Eye (tissue), 1 donor: ENCODE measurements at regions not wholly inside any gene's neighbourhood (a gene's known extent, or its start where the extent isn't known, plus 50 kb on each side); places are given as distances from the start of the nearest gene placed in this dataset.
A peak's percentile ranks its signal among the peaks of the same experiment; 100 is the strongest.

Experiments used
- DNase-seq: peaks from one replicate; pipeline ENCODE4 v3.0.0-alpha.2; 2015

- DNase-seq = no peak
These were observed 154.6 kb upstream of the MYL2 start for GRCh38 chr12:111074965-111075364.

DNA sequence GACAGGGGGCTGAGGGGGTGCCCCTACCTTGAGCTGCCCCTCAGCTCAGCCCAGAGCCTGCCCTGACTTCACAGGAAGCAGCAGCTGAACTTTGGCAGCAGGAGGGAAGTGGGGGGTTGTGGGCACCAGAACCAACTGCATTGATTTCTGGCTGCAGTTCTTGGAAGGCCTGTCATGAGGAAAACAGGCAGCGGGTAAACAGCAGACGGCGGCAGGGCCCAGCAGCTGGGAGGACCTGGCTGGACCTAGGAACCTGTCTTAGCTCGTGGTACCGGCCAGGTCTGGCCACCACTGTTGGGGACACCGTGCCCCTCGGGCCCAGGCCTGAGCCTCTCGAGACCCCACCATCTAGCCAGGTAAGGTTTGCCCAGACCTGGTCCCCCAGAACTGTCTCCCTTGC lies 154.2 kb upstream of the MYL2 start:
- DNase-seq = no peak

DNA sequence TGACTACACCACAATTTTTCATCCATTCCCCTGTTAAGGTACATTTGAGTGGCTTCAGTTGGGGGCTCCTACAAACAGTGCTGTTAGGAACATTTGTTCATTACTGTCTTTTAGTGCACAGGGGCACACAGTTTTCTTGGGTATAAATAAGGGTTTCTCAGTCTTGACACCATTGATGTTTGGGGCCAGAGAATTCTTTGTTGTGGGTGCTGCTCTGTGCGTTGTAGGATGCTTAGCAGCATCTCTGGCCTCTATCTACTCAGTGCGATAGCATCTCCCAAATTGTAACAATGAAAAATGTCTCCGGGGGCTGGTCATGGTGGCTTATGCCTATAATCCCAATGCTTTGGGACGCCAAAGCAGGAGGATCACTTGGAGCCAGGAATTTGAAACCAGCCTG lies 153.0 kb upstream of the MYL2 start:
- DNase-seq = no peak

DNA sequence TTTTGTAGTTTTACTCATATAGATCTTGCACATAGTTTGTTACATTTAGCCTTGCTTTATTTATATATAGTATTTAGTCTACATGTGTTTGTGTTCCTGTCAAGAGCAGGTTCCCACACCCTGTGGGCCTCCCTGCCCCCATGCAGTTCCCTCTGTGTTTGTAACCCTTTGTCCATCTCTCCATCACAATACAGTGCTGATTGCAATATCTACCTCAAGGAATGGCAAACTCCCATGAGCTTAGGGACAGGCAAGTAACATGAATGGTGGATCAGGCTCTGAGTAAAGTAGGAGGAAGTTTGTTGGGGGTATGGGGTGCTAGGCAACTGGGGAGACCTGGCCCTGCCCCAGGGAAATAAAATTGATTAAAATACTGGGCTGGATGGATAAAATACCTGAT lies 151.9 kb upstream of the MYL2 start:
- no peak for DNase-seq

- DNase-seq = no peak
These were observed 149.5 kb upstream of the MYL2 start for GRCh38 chr12:111069886-111070285.

- peak; percentile 57 for DNase-seq
These were observed 147.9 kb upstream of the MYL2 start for GRCh38 chr12:111068290-111068689.

- DNase-seq = no peak
These were observed 147.1 kb upstream of the MYL2 start for GRCh38 chr12:111067498-111067897.

DNA sequence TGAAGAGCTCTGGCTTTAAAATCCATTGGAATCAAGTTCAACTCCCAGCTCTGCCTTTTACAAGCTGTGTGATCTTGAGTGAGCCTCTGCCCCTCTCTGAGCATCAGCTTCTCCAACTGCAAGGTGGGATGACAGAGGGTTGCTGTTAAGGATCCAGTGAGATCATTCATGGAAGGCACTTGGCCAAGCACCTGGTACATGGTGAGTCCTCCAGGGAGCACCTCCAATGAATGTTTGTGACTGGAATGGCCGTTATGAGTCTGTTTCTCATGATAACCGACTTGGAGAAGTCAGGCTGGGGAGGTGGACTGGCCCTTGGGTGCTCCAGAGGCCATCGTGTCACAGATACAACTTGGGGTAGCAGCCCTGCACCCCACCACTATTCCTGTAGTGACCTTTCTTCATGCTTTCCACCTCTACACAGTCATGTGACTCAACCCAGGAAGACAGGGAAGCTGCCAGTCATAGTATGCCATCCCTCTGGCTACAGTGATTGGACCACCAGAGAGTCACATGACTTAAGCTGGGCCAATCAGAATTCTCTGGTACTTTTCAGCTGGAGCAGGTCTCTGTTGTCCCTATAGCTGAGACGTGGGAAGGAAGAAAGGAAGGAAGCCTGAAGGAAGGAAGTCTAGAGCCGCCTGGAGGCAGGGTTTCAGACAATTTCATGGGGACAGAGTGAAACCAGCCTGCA lies 146.5 kb upstream of the MYL2 start:
- DNase-seq = no peak

DNA sequence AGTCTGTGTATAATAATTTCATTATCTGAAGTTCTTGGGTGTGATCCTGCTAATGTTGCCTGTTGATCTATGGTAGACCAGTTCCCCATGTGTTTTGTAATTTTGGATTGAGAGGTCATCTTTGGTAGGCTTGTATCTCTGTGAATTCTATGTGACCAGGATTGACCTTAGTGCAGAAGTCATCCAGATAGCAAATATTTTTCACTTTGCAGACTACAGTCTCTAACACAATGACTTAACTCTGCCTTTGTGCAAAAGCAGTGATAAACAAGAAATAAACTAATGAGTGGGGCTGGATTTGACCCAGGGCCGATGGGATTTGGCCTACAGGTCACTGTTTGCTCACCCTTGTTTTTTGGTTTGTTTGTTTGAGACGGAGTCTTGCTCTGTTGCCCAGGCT lies 144.6 kb upstream of the MYL2 start:
- DNase-seq = no peak

DNA sequence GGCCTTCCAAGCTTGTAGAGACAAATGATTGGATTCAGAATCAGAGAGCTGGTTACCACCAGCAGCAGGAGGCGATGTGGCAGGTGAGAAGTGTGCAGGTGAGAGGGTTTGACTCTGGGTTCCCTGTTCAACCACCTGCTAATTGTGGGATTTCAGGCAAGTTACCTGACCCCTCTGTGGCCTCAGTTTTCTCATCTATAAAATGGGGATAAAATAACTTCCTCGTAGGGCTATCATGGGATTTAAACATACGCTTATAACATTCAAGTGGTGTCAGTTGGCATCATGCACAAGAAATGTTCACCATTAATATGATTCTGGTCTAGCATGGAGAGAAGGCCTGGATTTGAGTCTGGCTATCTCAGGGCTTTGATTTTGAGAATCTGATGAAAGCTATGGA lies 143.8 kb upstream of the MYL2 start:
- no peak for DNase-seq

DNA sequence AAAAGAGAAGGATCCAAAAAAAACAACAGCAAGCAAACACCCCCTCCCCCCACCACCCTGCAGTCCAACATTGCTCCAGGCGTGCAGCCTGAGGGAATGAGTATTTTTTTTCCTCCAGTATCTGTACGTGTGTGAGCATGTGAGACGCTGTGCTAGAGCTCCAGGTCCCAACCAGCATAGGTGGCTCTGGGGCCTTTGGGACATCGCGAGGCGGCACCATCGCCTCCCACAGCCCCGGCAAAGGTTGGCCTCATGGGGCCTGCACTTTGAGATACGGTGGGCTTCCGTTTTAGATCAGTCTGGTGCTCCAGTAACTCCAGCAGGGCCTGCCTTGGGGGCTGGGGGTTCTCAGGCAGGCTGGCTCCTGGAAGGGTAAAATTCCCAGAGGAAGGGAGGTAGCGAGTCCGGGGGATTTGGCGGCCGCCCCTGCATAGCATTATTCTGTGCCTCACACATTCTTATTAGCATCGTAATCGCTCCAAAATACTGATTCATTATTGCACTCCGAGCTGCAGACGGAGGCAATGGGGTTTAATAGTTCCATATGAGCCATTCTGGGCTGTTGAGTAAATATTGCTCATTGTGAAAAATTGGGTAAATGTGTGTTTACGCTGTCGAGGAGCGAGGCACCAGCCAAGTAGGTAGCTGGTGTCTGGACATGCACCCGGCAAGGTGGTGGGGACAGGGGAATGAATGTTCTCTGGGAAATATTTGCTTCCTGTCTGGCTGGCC lies 143.1 kb upstream of the MYL2 start:
- no peak for DNase-seq

GRCh38 chr12:111057701-111058425 lies 137.5 kb upstream of the MYL2 start:
- peak; percentile 66 for DNase-seq

DNA sequence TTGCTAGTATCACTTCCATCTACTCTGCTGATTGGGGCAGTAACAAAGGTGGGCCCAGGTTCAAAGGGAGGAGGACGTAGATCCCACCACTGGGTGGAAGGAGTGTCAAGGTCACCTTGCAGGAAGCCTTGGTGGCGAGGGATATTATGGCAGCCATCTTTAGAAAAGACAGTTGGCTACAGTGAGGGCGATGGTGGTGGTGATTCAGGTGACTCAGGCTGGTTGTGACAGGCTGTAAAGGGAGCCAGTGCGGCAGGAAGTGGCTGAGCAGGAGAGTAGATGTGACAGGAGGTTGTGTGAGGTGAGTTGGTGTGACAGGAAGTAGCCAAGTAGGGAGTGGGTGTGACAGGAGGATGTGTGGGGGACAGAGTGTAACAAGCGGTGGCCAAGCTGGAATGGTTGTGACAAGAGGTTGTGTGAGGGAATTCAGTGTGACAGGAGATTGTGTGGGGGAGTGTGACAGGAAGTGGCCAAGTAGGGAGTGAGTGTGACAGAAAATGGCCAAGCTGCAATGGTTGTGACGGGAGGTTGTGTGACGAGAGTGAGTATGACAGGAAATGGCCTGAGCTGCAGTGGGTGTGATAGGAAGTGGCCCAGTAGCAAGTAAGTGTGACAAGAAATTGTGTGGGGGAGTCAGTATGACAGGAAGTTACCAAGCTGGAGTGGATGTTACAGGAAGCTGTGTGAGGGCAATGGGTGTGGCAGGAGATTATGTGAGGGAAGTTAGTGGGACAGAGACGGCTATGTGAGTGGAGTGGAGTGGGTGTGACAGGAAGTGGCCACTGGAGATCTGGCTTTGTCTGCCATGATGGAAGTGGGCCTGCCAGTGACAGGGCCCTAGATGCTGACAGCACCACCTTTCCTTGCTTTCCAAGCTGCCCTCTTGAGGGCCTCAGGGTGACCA lies 136.5 kb upstream of the MYL2 start:
- no peak for DNase-seq

DNA sequence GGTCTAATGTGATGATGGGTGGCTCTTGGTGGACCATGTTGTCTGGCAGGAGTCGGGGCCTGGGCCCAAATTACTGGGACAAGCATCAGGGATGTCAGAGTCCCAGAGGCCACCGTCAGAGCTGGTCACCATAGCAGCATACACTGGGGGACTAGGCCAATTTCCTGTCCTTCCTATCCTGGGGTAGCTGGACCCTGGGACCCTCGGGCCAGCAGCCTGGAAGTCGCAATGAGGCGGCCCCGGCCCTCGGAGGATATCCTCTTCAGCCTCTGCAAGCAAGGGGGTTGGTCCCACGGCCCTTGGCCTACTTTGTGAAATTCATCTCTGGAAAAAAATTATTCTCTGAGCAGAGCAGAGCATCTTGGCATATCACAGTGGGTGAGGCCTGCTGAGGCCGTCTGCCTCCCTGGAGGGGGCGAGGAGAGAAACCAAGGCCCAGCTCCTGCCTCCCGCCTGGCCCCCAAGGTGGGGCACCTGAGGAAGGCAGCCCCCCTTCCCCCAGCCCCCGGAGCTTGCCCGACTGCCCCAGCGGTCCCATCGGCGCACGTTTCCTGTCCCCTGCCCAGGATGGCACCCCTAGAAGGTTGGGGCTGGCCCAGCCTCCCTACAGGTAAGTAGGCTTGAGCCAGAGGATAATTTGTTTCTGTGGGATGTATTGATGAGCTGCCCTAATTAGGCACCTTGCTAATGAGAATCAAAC lies 135.0 kb upstream of the MYL2 start:
- DNase-seq = no peak

DNA sequence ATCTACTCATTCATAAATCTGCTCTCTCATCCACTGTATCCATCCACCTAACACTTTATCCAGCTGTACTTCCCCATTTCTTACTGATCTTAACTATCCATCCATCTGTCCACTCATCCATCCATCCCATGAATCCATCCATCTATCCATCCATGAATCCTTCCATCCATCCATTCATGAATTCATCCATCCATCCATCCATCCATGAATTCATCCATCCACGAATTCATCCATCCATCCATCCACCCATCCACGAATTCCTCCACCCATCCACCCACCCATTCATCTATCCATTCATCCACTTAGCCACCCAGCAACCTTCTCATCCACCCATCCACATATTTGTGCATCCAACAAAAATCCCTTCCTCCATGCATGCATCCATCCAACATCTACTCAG lies 128.6 kb upstream of the MYL2 start:
- DNase-seq = no peak

DNA sequence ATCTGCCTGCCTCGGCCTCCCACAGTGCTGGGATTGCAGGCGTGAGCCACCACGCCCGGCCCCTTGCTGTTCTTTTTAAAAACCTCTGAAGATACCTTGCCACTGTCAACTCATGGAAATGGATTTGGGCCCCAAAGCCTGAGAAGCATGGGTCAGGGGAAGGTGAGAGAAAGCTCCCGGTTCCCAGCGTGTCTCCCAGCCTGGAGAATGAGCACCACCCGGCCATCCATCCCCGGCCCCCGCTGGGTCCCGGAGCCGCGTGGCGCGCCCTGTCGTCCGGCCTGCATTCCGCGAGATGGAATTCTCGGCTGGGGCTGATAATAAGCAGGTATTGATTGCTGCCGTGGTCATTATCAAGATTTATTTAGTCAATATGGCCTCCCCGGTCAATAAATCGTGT lies 126.5 kb upstream of the MYL2 start:
- no peak for DNase-seq

DNA sequence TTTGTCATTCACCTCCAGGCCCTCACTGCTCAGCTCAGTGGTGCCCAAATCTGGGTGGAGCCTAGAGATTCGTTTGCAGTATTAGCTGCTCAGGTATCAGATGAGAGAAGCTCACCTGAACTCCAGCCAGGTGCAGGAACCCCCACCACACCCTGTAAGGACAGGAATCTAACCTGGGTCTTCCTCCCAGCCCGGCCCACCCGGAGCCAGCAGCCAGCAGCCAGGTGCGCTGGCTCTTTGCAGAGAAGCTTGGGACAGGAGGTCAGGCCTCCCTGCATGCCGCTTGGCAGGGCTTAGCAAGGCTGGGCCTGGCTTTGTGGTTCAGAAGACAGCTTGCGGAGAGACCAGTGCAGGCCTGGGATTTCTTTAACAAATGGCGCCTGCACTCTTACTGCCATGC lies 125.6 kb upstream of the MYL2 start:
- no peak for DNase-seq

- no peak for DNase-seq
These were observed 120.7 kb upstream of the MYL2 start for GRCh38 chr12:111041091-111041490.

DNA sequence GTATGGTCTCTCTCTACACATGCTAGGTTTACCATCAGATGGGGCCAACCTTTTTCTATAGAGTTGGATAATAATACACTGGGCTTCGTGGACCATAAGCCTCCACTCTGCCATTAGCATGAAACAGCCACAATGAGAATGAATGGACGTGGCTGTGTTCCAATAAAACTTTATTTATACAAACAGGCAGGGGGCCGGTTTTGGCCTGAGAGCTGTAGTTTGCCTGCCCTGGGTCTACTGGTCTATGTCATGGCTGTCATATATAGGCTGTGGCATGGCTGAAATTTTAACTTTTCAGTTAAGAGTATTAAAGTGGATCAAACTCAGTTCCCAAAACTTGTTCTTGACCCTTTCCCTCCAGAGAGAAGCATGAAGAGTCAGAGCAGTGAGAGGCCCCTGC lies 120.3 kb upstream of the MYL2 start:
- no peak for DNase-seq

GRCh38 chr12:111038941-111039340 lies 118.6 kb upstream of the MYL2 start:
- no peak for DNase-seq

- no peak for DNase-seq
These were observed 117.7 kb upstream of the MYL2 start for GRCh38 chr12:111038077-111038476.

GRCh38 chr12:111037047-111037446 lies 116.7 kb upstream of the MYL2 start:
- DNase-seq = peak; percentile 31
